Glutamatergic neuron (in vitro differentiated cells): ENCODE measurements at regions not wholly inside any gene's neighbourhood (a gene's known extent, or its start where the extent isn't known, plus 50 kb on each side); places are given as distances from the start of the nearest gene placed in this dataset.

Source experiments
- DNase-seq: peaks from one replicate; pipeline ENCODE4 v3.0.0; 2022
- H3K27ac Mint-ChIP-seq: one replicate; pipeline ENCODE4 v1.8.0; 2020; ENCODE audit warnings: mild to moderate bottlenecking, mixed read lengths, inconsistent platforms; ENCODE audit not compliant: unreplicated experiment
- H3K27me3 Mint-ChIP-seq: one replicate; pipeline ENCODE4 v1.8.0; 2020; ENCODE audit warnings: mild to moderate bottlenecking, moderate library complexity, mixed read lengths, inconsistent platforms; ENCODE audit not compliant: unreplicated experiment
- H3K36me3 Mint-ChIP-seq: one replicate; pipeline ENCODE4 v1.8.0; 2020; ENCODE audit warnings: mild to moderate bottlenecking, mixed read lengths, inconsistent platforms; ENCODE audit not compliant: unreplicated experiment
- H3K4me1 Mint-ChIP-seq: one replicate; pipeline ENCODE4 v1.8.0; 2020; ENCODE audit warnings: mild to moderate bottlenecking, low read depth, mixed read lengths, inconsistent platforms; ENCODE audit not compliant: unreplicated experiment
- H3K4me3 Mint-ChIP-seq: one replicate; pipeline ENCODE4 v1.8.0; 2020; ENCODE audit warnings: mild to moderate bottlenecking, mixed read lengths, inconsistent platforms; ENCODE audit not compliant: unreplicated experiment
- H3K9me3 Mint-ChIP-seq: one replicate; pipeline ENCODE4 v1.8.0; 2020; ENCODE audit warnings: mild to moderate bottlenecking, moderate library complexity, mixed read lengths, inconsistent platforms; ENCODE audit not compliant: unreplicated experiment
- CTCF ChIP-seq: fragments of 200-600 bp; sonication (generic); IDR thresholded peaks from one replicate; pipeline ENCODE4 v1.5.0; 2021; ENCODE audit not compliant: partially characterized antibody, unreplicated experiment

DNA sequence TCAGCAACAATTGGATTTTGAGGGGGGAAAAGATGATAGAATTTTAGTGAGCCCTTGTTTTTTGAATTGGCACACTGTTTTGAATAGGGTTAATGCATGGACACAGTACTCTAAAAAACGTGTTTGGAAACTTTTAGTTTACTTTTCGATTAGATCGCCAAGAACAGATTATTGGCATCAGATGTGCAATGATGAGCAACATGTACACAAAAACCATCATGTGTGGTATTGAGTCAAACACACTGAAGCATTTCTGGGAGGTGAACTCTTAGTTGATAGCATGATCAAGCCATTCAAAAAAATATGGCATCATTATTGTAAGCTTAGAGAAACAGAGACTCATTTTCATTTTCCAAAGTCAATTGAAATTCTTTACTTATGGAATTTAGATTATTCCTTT is 329.2 kb downstream of the ADAMTS20 start:
- TF ChIP-seq CTCF, result no peak
- Mint-ChIP-seq H3K9me3 (peaks cover 2% of the 10 kb centered on the region), H3K27ac (no peak overlapping the region), H3K4me3 (no peak overlapping the region), H3K27me3 (peaks cover 2% of the 10 kb centered on the region), H3K4me1 (peaks cover 29% of the 10 kb centered on the region), H3K36me3 (peaks cover 4% of the 10 kb centered on the region)
- no peak for DNase-seq

GRCh38 chr12:43221216-43221615 is 330.8 kb downstream of the ADAMTS20 start:
- Mint-ChIP-seq H3K4me1 (peaks cover 33% of the 10 kb centered on the region), H3K4me3 (no peak overlapping the region), H3K36me3 (peaks cover 4% of the 10 kb centered on the region), H3K9me3 (no peaks in the 10 kb centered on the region), H3K27ac (no peak overlapping the region), H3K27me3 (peaks cover 2% of the 10 kb centered on the region)
- TF ChIP-seq CTCF, result no peak
- DNase-seq, result no peak

GRCh38 chr12:43216490-43216889 is 335.5 kb downstream of the ADAMTS20 start:
- Mint-ChIP-seq H3K4me1 (peaks cover 47% of the 10 kb centered on the region), H3K4me3 (no peak overlapping the region), H3K36me3 (no peaks in the 10 kb centered on the region), H3K9me3 (peaks cover 2% of the 10 kb centered on the region), H3K27me3 (peaks cover 4% of the 10 kb centered on the region), H3K27ac (no peak overlapping the region)
- no peak for TF ChIP-seq CTCF
- DNase-seq, result no peak

- no peak for DNase-seq
- peaks cover 2% of the 10 kb centered on the region for H3K9me3 Mint-ChIP-seq
- no peaks in the 10 kb centered on the region for H3K36me3 Mint-ChIP-seq
- no peak for TF ChIP-seq CTCF
- H3K4me1 Mint-ChIP-seq, result peaks cover 28% of the 10 kb centered on the region
- H3K27ac Mint-ChIP-seq, result peak overlapping the region; percentile 91
- H3K4me3 Mint-ChIP-seq, result peak overlapping the region; percentile 74
- peaks cover 2% of the 10 kb centered on the region for H3K27me3 Mint-ChIP-seq
These were observed 337.8 kb downstream of the ADAMTS20 start for GRCh38 chr12:43214166-43214565.

DNA sequence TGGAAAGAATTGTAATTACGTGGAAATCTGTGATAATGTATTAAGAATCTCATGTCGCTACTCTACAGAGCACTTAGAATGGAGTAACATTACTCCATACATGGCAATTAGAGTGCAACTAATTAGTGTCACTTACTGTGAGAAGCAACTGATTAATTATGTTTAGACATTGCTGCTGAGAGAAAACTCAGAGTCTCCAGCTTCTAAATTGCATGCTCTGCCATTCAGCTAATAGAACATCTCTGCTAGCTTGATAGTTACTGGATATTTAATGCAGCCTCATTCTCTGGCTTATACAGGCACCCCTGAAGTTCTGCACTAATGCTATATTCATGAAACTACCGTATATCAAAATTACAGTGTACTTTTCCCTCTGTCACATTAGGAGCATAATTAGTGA is 338.4 kb downstream of the ADAMTS20 start:
- Mint-ChIP-seq H3K4me1 (peaks cover 28% of the 10 kb centered on the region), H3K27me3 (peaks cover 3% of the 10 kb centered on the region), H3K27ac (peak overlapping the region; percentile 31), H3K9me3 (peaks cover 2% of the 10 kb centered on the region), H3K36me3 (no peaks in the 10 kb centered on the region), H3K4me3 (no peak overlapping the region)
- DNase-seq, result no peak
- TF ChIP-seq CTCF, result no peak
